Cardiac fibroblast (primary cell): ENCODE measurements at regions not wholly inside any gene's neighbourhood (a gene's known extent, or its start where the extent isn't known, plus 50 kb on each side); places are given as distances from the start of the nearest gene placed in this dataset.

Experiments
- DNase-seq, 2 donors: peaks; one replicate each; pipeline versions ENCODE4 v3.0.0 to v3.0.0-alpha.2; 2010; ENCODE audit warnings: low read depth in 2 of 2
- H3K4me3 ChIP-seq, 2 donors: replicated peaks in 1 of 2; 1 replicate in 1 of 2; 2 replicates in 1 of 2; pipeline ENCODE4 v1.5.1; 2011; ENCODE audit warnings: low read depth in 2 of 2, low read length in 2 of 2, mild to moderate bottlenecking in 2 of 2, moderate library complexity in 1 of 2
- CTCF ChIP-seq: IDR thresholded peaks from one replicate; pipeline ENCODE4 v1.5.1; 2011; ENCODE audit warnings: low read depth, mild to moderate bottlenecking, low read length, inconsistent platforms

- no peak for TF ChIP-seq CTCF
- DNase-seq: no peak
- H3K4me3 ChIP-seq: no peak overlapping the region
These were observed 423.4 kb upstream of the DPP6 start for GRCh38 chr7:153628825-153629224.

DNA sequence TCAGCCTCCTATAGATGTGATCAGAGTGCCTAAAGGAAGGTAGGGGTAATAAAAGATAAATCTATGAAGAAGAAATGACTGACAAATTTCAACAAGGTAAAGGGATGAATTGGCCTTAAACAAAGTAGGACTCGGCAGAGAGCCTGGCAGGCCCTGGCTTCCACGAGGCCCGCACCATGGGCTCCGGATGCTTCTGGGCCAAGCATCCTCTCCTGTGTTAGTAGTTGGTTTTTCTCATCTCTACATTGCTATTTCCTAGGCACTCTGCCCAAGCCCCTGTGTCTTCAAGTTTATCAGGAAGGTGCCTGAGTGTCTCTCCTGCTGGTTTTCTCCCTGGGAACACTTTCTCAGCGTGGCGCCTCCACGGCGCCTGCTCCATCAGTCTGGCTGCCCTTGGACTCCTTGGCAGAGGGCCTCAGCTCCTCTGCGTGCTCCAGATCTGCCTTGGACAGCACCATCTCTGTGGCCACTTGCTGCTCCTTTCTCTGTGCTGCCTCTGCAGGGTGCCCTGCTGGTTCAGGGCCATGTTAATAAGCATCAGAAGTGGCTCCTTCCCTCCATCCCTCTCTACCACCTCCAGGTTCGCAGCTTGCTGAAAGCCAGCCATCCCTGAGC, 413.3 kb upstream of the DPP6 start:
- H3K4me3 ChIP-seq: no peak overlapping the region
- DNase-seq: no peak
- TF ChIP-seq CTCF: no peak

- no peak for TF ChIP-seq CTCF
- H3K4me3 ChIP-seq: no peak overlapping the region
- DNase-seq: no peak
These were observed 411.6 kb upstream of the DPP6 start for GRCh38 chr7:153640586-153640985.

- no peak for TF ChIP-seq CTCF
- H3K4me3 ChIP-seq: no peak overlapping the region
- no peak for DNase-seq
These were observed 411.0 kb upstream of the DPP6 start for GRCh38 chr7:153641199-153641598.

DNA sequence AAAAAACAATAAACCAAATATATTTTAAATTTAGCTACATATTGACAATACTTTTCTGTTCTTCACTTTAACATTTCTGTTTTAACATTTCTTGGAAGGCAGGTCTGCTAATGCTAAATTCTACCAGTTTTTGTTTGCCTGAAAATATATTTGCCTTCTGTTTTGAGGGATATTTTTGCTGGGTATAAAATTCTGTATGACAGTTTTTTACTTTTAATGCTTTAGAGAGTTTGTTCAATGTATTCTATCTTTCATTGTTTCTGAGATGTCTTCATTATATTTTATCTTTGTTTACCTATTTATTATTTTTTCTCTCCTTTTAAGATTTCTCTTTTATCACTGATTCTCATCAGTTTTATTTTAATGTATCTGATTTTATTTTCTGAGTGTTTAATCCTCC, 409.2 kb upstream of the DPP6 start:
- H3K4me3 ChIP-seq: no peak overlapping the region
- no peak for TF ChIP-seq CTCF
- no peak for DNase-seq

- no peak for DNase-seq
- H3K4me3 ChIP-seq: no peak overlapping the region
- TF ChIP-seq CTCF: no peak
These were observed 394.9 kb upstream of the DPP6 start for GRCh38 chr7:153657182-153657800.

GRCh38 chr7:153675131-153675530, 377.1 kb upstream of the DPP6 start:
- no peak for DNase-seq
- TF ChIP-seq CTCF: no peak
- H3K4me3 ChIP-seq: no peak overlapping the region
